ENCODE measurements at regions not wholly inside any gene's neighbourhood (a gene's known extent, or its start where the extent isn't known, plus 50 kb on each side); places are given as distances from the start of the nearest gene placed in this dataset.
"Not testable (repeated sequence)": the region's sequence is repeated elsewhere in the genome, so short reads cannot be mapped to it uniquely, and the experiment has no call there.

- TF ChIP-seq CTCF, POLR2A (IDR thresholded peaks at IDR 0.05): not testable (repeated sequence)
These were observed 316.6 kb upstream of the KCNMB2 start for GRCh38 chr3:178219661-178220060.

Measured in ovary (tissue), 3 donors.